ENCODE measurements at regions not wholly inside any gene's neighbourhood (a gene's known extent, or its start where the extent isn't known, plus 50 kb on each side); places are given as distances from the start of the nearest gene placed in this dataset.

GRCh38 chrX:57772637-57773036 lies 92.6 kb upstream of the NLRP2B start:
- Histone ChIP-seq H3K27me3 (no peaks in the 10 kb centered on the region), H3K4me1 (no peaks in the 10 kb centered on the region), H3K27ac (no peak overlapping the region), H3K36me3 (no peaks in the 10 kb centered on the region), H3K4me3 (no peak overlapping the region), H3K9me3 (no peaks in the 10 kb centered on the region)
- TF ChIP-seq, protein P1, sequence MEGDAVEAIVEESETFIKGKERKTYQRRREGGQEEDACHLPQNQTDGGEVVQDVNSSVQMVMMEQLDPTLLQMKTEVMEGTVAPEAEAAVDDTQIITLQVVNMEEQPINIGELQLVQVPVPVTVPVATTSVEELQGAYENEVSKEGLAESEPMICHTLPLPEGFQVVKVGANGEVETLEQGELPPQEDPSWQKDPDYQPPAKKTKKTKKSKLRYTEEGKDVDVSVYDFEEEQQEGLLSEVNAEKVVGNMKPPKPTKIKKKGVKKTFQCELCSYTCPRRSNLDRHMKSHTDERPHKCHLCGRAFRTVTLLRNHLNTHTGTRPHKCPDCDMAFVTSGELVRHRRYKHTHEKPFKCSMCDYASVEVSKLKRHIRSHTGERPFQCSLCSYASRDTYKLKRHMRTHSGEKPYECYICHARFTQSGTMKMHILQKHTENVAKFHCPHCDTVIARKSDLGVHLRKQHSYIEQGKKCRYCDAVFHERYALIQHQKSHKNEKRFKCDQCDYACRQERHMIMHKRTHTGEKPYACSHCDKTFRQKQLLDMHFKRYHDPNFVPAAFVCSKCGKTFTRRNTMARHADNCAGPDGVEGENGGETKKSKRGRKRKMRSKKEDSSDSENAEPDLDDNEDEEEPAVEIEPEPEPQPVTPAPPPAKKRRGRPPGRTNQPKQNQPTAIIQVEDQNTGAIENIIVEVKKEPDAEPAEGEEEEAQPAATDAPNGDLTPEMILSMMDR (IDR thresholded peaks at IDR 0.05): no peak
- no peak for TF ChIP-seq POLR2A (IDR thresholded peaks at IDR 0.05)
- DNase-seq: no peak

- Histone ChIP-seq H3K4me1 (no peaks in the 10 kb centered on the region), H3K27me3 (no peaks in the 10 kb centered on the region), H3K27ac (no peak overlapping the region), H3K4me3 (no peak overlapping the region), H3K36me3 (no peaks in the 10 kb centered on the region), H3K9me3 (no peaks in the 10 kb centered on the region)
- TF ChIP-seq, protein P1 (IDR thresholded peaks at IDR 0.05): no peak
- no peak for TF ChIP-seq POLR2A (IDR thresholded peaks at IDR 0.05)
- no peak for DNase-seq
Observed at GRCh38 chrX:57771689-57772088, 91.6 kb upstream of the NLRP2B start.

GRCh38 chrX:57752866-57753265 lies 72.8 kb upstream of the NLRP2B start:
- TF ChIP-seq POLR2A (IDR thresholded peaks at IDR 0.05): no peak
- H3K9me3 ChIP-seq: no peaks in the 10 kb centered on the region
- no peak overlapping the region for H3K4me3 ChIP-seq
- H3K4me1 ChIP-seq: no peaks in the 10 kb centered on the region
- H3K36me3 ChIP-seq: no peaks in the 10 kb centered on the region
- no peak for DNase-seq
- H3K27me3 ChIP-seq: no peaks in the 10 kb centered on the region
- no peak overlapping the region for H3K27ac ChIP-seq

DNA sequence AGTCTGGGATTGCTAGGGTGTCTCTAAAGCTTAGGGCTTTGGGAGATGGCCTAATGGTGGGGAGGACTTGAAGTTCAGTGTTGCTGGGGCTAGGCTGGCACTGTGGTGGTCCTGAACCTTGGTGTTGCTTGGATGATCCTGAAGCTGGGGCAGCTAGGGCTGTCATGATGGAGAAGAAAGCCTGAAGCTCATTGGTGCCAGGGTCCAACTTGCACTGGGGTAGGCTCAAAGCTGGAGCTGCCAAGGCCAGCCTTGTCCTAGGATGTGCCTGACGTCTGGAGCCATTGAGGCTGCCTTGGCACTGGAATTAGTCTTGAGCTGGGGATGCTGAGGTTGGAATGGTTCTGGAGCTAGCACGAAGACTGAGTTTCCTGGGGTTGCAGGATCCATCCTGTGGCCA lies 61.0 kb upstream of the NLRP2B start:
- Histone ChIP-seq H3K27ac (no peak overlapping the region), H3K36me3 (no peaks in the 10 kb centered on the region), H3K4me3 (no peak overlapping the region), H3K27me3 (no peaks in the 10 kb centered on the region), H3K4me1 (no peaks in the 10 kb centered on the region), H3K9me3 (no peaks in the 10 kb centered on the region)
- no peak for DNase-seq
- TF ChIP-seq, protein P1 (IDR thresholded peaks at IDR 0.05): no peak
- TF ChIP-seq POLR2A (IDR thresholded peaks at IDR 0.05): no peak

GRCh38 chrX:57737881-57738280 lies 57.8 kb upstream of the NLRP2B start:
- Histone ChIP-seq H3K36me3 (no peaks in the 10 kb centered on the region), H3K4me1 (no peaks in the 10 kb centered on the region), H3K4me3 (no peak overlapping the region), H3K9me3 (no peaks in the 10 kb centered on the region), H3K27ac (no peak overlapping the region), H3K27me3 (no peaks in the 10 kb centered on the region)
- no peak for TF ChIP-seq POLR2A (IDR thresholded peaks at IDR 0.05)
- TF ChIP-seq, protein P1 (IDR thresholded peaks at IDR 0.05): no peak
- DNase-seq: no peak

All from Peyer's patch (tissue), 4 donors.